ENCODE measurements at regions not wholly inside any gene's neighbourhood (a gene's known extent, or its start where the extent isn't known, plus 50 kb on each side); places are given as distances from the start of the nearest gene placed in this dataset.

GRCh38 chr6:94414041-94414440 is 994.7 kb upstream of the EPHA7 start:
- Histone ChIP-seq H3K4me3 (ENCODE audit: extremely low read depth, insufficient read depth, low read length, poor library complexity, severe bottlenecking) (no peak overlapping the region), H3K27ac (ENCODE audit: low read depth, low read length, severe bottlenecking) (no peak overlapping the region), H3K36me3 (ENCODE audit: control insufficient read depth, insufficient read depth, low read length) (no peaks in the 10 kb centered on the region), H3K9me3 (ENCODE audit: control insufficient read depth, low read length) (no peaks in the 10 kb centered on the region), H3K4me1 (ENCODE audit: control insufficient read depth, insufficient read depth, low read length, poor library complexity, severe bottlenecking) (no peaks in the 10 kb centered on the region)
- no CpG with 5 or more reads among the region's 1 CpG for WGBS, 2 experiments (ENCODE audit: insufficient coverage in 2 of 2)

GRCh38 chr6:94401311-94401710 is 982.0 kb upstream of the EPHA7 start:
- no peaks in the 10 kb centered on the region for H3K9me3 ChIP-seq (ENCODE audit: control insufficient read depth, low read length)
- WGBS, 2 experiments (ENCODE audit: insufficient coverage in 2 of 2): no CpG with 5 or more reads among the region's 3 CpGs

GRCh38 chr6:94394822-94395221 is 975.5 kb upstream of the EPHA7 start:
- H3K9me3 ChIP-seq (ENCODE audit: control insufficient read depth, low read length): no peaks in the 10 kb centered on the region
- no peak overlapping the region for H3K27ac ChIP-seq (ENCODE audit: low read depth, low read length, severe bottlenecking)
- WGBS, 2 experiments (ENCODE audit: insufficient coverage in 2 of 2): no CpG with 5 or more reads among the region's 2 CpGs
- no peaks in the 10 kb centered on the region for H3K4me1 ChIP-seq (ENCODE audit: control insufficient read depth, insufficient read depth, low read length, poor library complexity, severe bottlenecking)
- H3K36me3 ChIP-seq (ENCODE audit: control insufficient read depth, insufficient read depth, low read length): no peaks in the 10 kb centered on the region
- no peak overlapping the region for H3K4me3 ChIP-seq (ENCODE audit: extremely low read depth, insufficient read depth, low read length, poor library complexity, severe bottlenecking)

More at GRCh38 chr6:94401311-94401710, 982.0 kb upstream of the EPHA7 start:
- no peak overlapping the region for H3K27ac ChIP-seq (ENCODE audit: low read depth, low read length, severe bottlenecking)
- H3K4me1 ChIP-seq (ENCODE audit: control insufficient read depth, insufficient read depth, low read length, poor library complexity, severe bottlenecking): no peaks in the 10 kb centered on the region
- H3K36me3 ChIP-seq (ENCODE audit: control insufficient read depth, insufficient read depth, low read length): no peaks in the 10 kb centered on the region
- no peak overlapping the region for H3K4me3 ChIP-seq (ENCODE audit: extremely low read depth, insufficient read depth, low read length, poor library complexity, severe bottlenecking)

- H3K9me3 ChIP-seq (ENCODE audit: control insufficient read depth, low read length): no peaks in the 10 kb centered on the region
- WGBS, 2 experiments (ENCODE audit: insufficient coverage in 2 of 2): 50% methylated on average over 1 of the region's 2 CpGs; no CpG with 5 or more reads in 1 of the 2 experiments
- no peaks in the 10 kb centered on the region for H3K4me1 ChIP-seq (ENCODE audit: control insufficient read depth, insufficient read depth, low read length, poor library complexity, severe bottlenecking)
- no peak overlapping the region for H3K27ac ChIP-seq (ENCODE audit: low read depth, low read length, severe bottlenecking)
- H3K36me3 ChIP-seq (ENCODE audit: control insufficient read depth, insufficient read depth, low read length): no peaks in the 10 kb centered on the region
- H3K4me3 ChIP-seq (ENCODE audit: extremely low read depth, insufficient read depth, low read length, poor library complexity, severe bottlenecking): no peak overlapping the region
Measured at GRCh38 chr6:94389218-94389617, 969.9 kb upstream of the EPHA7 start.

- Histone ChIP-seq H3K27ac (ENCODE audit: low read depth, low read length, severe bottlenecking) (no peak overlapping the region), H3K9me3 (ENCODE audit: control insufficient read depth, low read length) (no peaks in the 10 kb centered on the region), H3K4me1 (ENCODE audit: control insufficient read depth, insufficient read depth, low read length, poor library complexity, severe bottlenecking) (no peaks in the 10 kb centered on the region), H3K36me3 (ENCODE audit: control insufficient read depth, insufficient read depth, low read length) (no peaks in the 10 kb centered on the region), H3K4me3 (ENCODE audit: extremely low read depth, insufficient read depth, low read length, poor library complexity, severe bottlenecking) (no peak overlapping the region)
- WGBS, 2 experiments (ENCODE audit: insufficient coverage in 2 of 2): no CpG with 5 or more reads among the region's 1 CpG
Measured at GRCh38 chr6:94377835-94378234, 958.5 kb upstream of the EPHA7 start.

GRCh38 chr6:94376876-94377275 is 957.5 kb upstream of the EPHA7 start:
- no peak overlapping the region for H3K27ac ChIP-seq (ENCODE audit: low read depth, low read length, severe bottlenecking)
- H3K36me3 ChIP-seq (ENCODE audit: control insufficient read depth, insufficient read depth, low read length): no peaks in the 10 kb centered on the region
- no peak overlapping the region for H3K4me3 ChIP-seq (ENCODE audit: extremely low read depth, insufficient read depth, low read length, poor library complexity, severe bottlenecking)
- H3K9me3 ChIP-seq (ENCODE audit: control insufficient read depth, low read length): no peaks in the 10 kb centered on the region
- no peaks in the 10 kb centered on the region for H3K4me1 ChIP-seq (ENCODE audit: control insufficient read depth, insufficient read depth, low read length, poor library complexity, severe bottlenecking)
- no CpG with 5 or more reads among the region's 1 CpG for WGBS, 2 experiments (ENCODE audit: insufficient coverage in 2 of 2)

- H3K4me3 ChIP-seq (ENCODE audit: extremely low read depth, insufficient read depth, low read length, poor library complexity, severe bottlenecking): no peak overlapping the region
- H3K4me1 ChIP-seq (ENCODE audit: control insufficient read depth, insufficient read depth, low read length, poor library complexity, severe bottlenecking): no peaks in the 10 kb centered on the region
- H3K9me3 ChIP-seq (ENCODE audit: control insufficient read depth, low read length): no peaks in the 10 kb centered on the region
- no peaks in the 10 kb centered on the region for H3K36me3 ChIP-seq (ENCODE audit: control insufficient read depth, insufficient read depth, low read length)
- H3K27ac ChIP-seq (ENCODE audit: low read depth, low read length, severe bottlenecking): no peak overlapping the region
Measured at GRCh38 chr6:94372229-94372628, 952.9 kb upstream of the EPHA7 start.

- Histone ChIP-seq H3K27ac (ENCODE audit: low read depth, low read length, severe bottlenecking) (no peak overlapping the region), H3K36me3 (ENCODE audit: control insufficient read depth, insufficient read depth, low read length) (no peaks in the 10 kb centered on the region), H3K4me1 (ENCODE audit: control insufficient read depth, insufficient read depth, low read length, poor library complexity, severe bottlenecking) (no peaks in the 10 kb centered on the region), H3K9me3 (ENCODE audit: control insufficient read depth, low read length) (no peaks in the 10 kb centered on the region), H3K4me3 (ENCODE audit: extremely low read depth, insufficient read depth, low read length, poor library complexity, severe bottlenecking) (no peak overlapping the region)
- WGBS, 2 experiments (ENCODE audit: insufficient coverage in 2 of 2): no CpG with 5 or more reads among the region's 1 CpG
Measured at GRCh38 chr6:94367316-94367715, 948.0 kb upstream of the EPHA7 start.

GRCh38 chr6:94362061-94362864 is 942.9 kb upstream of the EPHA7 start:
- H3K36me3 ChIP-seq (ENCODE audit: control insufficient read depth, insufficient read depth, low read length): no peaks in the 10 kb centered on the region
- 91 to 92% methylated on average over 16 to 19 of the region's 26 CpGs for WGBS, 2 experiments (ENCODE audit: insufficient coverage in 2 of 2)
- no peak overlapping the region for H3K4me3 ChIP-seq (ENCODE audit: extremely low read depth, insufficient read depth, low read length, poor library complexity, severe bottlenecking)
- H3K27ac ChIP-seq (ENCODE audit: low read depth, low read length, severe bottlenecking): no peak overlapping the region
- H3K9me3 ChIP-seq (ENCODE audit: control insufficient read depth, low read length): no peaks in the 10 kb centered on the region
- no peaks in the 10 kb centered on the region for H3K4me1 ChIP-seq (ENCODE audit: control insufficient read depth, insufficient read depth, low read length, poor library complexity, severe bottlenecking)

- Histone ChIP-seq H3K9me3 (ENCODE audit: control insufficient read depth, low read length) (no peaks in the 10 kb centered on the region), H3K36me3 (ENCODE audit: control insufficient read depth, insufficient read depth, low read length) (no peaks in the 10 kb centered on the region), H3K4me3 (ENCODE audit: extremely low read depth, insufficient read depth, low read length, poor library complexity, severe bottlenecking) (no peak overlapping the region), H3K27ac (ENCODE audit: low read depth, low read length, severe bottlenecking) (no peak overlapping the region), H3K4me1 (ENCODE audit: control insufficient read depth, insufficient read depth, low read length, poor library complexity, severe bottlenecking) (no peaks in the 10 kb centered on the region)
- 90% methylated on average over 6 to 7 of the region's 10 CpGs for WGBS, 2 experiments (ENCODE audit: insufficient coverage in 2 of 2)
Measured at GRCh38 chr6:94361304-94362060, 942.1 kb upstream of the EPHA7 start.

All from mesodermal cell (in vitro differentiated cells).